ENCODE measurements at regions not wholly inside any gene's neighbourhood (a gene's known extent, or its start where the extent isn't known, plus 50 kb on each side); places are given as distances from the start of the nearest gene placed in this dataset.

DNA sequence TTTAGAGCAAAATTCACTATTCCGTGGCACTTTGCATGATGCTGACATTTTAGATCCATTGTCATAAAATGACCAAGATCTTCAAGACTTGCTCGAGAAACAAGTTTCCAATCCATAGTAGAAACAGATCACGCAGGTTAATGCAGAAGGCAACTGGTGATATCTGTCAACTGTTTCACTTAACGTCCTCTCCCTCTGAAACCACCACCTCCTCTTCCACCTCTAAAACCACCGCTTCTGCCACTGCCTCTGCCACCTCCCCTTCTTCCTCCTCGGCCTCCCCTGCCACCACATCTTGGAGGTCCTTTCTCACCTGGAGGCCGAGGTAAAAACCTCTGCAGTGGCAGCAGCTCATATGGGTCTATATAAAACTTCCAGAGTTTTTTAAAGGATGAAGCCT is 84.6 kb upstream of the IRF2 start:
- TF ChIP-seq, protein P1, sequence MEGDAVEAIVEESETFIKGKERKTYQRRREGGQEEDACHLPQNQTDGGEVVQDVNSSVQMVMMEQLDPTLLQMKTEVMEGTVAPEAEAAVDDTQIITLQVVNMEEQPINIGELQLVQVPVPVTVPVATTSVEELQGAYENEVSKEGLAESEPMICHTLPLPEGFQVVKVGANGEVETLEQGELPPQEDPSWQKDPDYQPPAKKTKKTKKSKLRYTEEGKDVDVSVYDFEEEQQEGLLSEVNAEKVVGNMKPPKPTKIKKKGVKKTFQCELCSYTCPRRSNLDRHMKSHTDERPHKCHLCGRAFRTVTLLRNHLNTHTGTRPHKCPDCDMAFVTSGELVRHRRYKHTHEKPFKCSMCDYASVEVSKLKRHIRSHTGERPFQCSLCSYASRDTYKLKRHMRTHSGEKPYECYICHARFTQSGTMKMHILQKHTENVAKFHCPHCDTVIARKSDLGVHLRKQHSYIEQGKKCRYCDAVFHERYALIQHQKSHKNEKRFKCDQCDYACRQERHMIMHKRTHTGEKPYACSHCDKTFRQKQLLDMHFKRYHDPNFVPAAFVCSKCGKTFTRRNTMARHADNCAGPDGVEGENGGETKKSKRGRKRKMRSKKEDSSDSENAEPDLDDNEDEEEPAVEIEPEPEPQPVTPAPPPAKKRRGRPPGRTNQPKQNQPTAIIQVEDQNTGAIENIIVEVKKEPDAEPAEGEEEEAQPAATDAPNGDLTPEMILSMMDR (IDR thresholded peaks at IDR 0.05; ENCODE audit: low read depth, low read length, missing input control) = no peak
- no peak for TF ChIP-seq NR2F2 (IDR thresholded peaks at IDR 0.05)

Measured in liver (tissue), 3 donors.